Chondrocyte (in vitro differentiated cells): ENCODE measurements at regions not wholly inside any gene's neighbourhood (a gene's known extent, or its start where the extent isn't known, plus 50 kb on each side); places are given as distances from the start of the nearest gene placed in this dataset.

Experiments
- DNase-seq: peaks from one replicate; pipeline ENCODE4 v3.0.0; 2021; ENCODE audit warnings: mixed read lengths, low spot score
- H3K27ac Mint-ChIP-seq: one replicate; pipeline ENCODE4 v1.8.0; 2021; ENCODE audit warnings: mild to moderate bottlenecking, moderate library complexity, mixed read lengths; ENCODE audit not compliant: unreplicated experiment
- H3K27me3 Mint-ChIP-seq: 2 replicates; pipeline ENCODE4 v1.8.0; 2021; ENCODE audit warnings: low read depth, mixed read lengths
- H3K36me3 Mint-ChIP-seq: 2 replicates; pipeline ENCODE4 v1.8.0; 2021; ENCODE audit warnings: low read depth, mixed read lengths
- H3K4me1 Mint-ChIP-seq: 2 replicates; pipeline ENCODE4 v1.8.0; 2021; ENCODE audit warnings: low read depth, mild to moderate bottlenecking, mixed read lengths
- H3K4me3 Mint-ChIP-seq: one replicate; pipeline ENCODE4 v1.8.0; 2021; ENCODE audit warnings: mild to moderate bottlenecking, moderate library complexity, mixed read lengths; ENCODE audit not compliant: unreplicated experiment
- H3K9me3 Mint-ChIP-seq: 2 replicates; pipeline ENCODE4 v1.8.0; 2021; ENCODE audit warnings: low read depth, mixed read lengths
- TF ChIP-seq, protein P1 (sequence below): fragments of 200-600 bp; sonication (generic); IDR thresholded peaks from 2 replicates; pipeline ENCODE4 v1.5.0; 2021; ENCODE audit warnings: antibody characterized with exemption, mild to moderate bottlenecking, moderate library complexity

DNA sequence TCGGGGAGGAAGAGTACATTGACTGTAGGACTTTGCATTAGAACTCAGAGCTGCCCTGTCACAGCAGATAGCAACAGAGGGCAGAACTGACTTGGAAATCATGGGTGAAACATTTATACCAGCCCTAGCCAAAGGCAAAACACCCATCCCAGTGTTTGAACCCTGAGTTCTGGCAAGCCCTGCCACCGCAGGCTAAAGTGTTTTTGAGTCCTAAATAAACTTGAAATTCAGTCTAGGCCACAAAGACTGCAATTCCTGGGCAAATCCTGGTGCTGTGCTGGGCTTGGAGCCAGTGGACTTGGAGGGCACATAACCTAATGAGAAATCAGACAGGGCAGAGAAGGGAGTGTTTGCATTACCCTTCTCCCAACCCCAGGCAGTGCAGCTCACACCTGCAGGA is 1015.7 kb downstream of the FSTL5 start:
- DNase-seq, result no peak
- H3K36me3 Mint-ChIP-seq, result no peaks in the 10 kb centered on the region
- peaks cover 5% of the 10 kb centered on the region for H3K9me3 Mint-ChIP-seq
- H3K27me3 Mint-ChIP-seq, result no peaks in the 10 kb centered on the region
- TF ChIP-seq, protein P1, sequence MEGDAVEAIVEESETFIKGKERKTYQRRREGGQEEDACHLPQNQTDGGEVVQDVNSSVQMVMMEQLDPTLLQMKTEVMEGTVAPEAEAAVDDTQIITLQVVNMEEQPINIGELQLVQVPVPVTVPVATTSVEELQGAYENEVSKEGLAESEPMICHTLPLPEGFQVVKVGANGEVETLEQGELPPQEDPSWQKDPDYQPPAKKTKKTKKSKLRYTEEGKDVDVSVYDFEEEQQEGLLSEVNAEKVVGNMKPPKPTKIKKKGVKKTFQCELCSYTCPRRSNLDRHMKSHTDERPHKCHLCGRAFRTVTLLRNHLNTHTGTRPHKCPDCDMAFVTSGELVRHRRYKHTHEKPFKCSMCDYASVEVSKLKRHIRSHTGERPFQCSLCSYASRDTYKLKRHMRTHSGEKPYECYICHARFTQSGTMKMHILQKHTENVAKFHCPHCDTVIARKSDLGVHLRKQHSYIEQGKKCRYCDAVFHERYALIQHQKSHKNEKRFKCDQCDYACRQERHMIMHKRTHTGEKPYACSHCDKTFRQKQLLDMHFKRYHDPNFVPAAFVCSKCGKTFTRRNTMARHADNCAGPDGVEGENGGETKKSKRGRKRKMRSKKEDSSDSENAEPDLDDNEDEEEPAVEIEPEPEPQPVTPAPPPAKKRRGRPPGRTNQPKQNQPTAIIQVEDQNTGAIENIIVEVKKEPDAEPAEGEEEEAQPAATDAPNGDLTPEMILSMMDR, result no peak
- H3K4me1 Mint-ChIP-seq, result no peaks in the 10 kb centered on the region
- H3K27ac Mint-ChIP-seq, result no peak overlapping the region
- H3K4me3 Mint-ChIP-seq, result no peak overlapping the region

DNA sequence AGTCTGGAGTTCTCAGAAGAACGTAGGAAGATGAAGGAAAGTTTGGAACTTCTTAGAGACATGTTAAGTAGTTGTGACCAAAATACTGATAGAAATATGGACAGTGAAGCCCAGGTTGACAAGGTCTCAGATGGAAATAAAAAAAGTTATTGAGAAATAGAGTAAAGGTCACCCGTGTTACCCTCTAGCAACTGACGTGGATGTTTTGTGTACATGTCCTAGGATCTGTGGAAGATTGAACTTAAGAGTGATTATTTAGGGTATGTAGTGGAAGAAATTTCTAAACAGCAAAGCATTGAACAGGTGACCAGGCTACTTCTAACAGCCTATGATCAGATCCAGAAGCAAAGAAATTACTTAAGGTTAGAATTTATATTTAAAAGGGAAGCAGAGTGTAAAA is 1020.4 kb downstream of the FSTL5 start:
- Mint-ChIP-seq H3K9me3 (peaks cover 26% of the 10 kb centered on the region), H3K4me3 (no peak overlapping the region), H3K27ac (no peak overlapping the region), H3K36me3 (no peaks in the 10 kb centered on the region), H3K27me3 (no peaks in the 10 kb centered on the region), H3K4me1 (no peaks in the 10 kb centered on the region)
- TF ChIP-seq, protein P1, result no peak
- DNase-seq, result no peak

DNA sequence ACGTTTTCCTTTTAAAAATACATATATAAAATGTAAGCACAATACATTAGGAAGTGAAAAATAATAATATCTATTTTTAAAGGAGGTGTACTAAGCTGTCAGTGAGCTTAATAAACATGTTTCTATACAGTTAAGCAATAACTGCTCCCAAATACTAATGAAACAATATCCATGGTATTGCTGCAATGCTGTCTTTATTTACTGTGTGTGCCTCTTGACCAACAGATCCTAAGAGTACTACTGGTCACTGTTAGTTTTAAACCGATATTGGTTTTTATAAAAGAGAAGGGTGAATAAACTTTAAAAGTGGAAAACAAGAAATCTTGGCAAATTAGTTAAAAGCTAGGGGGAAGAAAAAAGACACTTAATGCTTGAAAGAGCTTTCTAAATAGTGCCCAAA is 1029.0 kb downstream of the FSTL5 start:
- H3K27me3 Mint-ChIP-seq, result no peaks in the 10 kb centered on the region
- no peaks in the 10 kb centered on the region for H3K4me1 Mint-ChIP-seq
- peaks cover 18% of the 10 kb centered on the region for H3K9me3 Mint-ChIP-seq

DNA sequence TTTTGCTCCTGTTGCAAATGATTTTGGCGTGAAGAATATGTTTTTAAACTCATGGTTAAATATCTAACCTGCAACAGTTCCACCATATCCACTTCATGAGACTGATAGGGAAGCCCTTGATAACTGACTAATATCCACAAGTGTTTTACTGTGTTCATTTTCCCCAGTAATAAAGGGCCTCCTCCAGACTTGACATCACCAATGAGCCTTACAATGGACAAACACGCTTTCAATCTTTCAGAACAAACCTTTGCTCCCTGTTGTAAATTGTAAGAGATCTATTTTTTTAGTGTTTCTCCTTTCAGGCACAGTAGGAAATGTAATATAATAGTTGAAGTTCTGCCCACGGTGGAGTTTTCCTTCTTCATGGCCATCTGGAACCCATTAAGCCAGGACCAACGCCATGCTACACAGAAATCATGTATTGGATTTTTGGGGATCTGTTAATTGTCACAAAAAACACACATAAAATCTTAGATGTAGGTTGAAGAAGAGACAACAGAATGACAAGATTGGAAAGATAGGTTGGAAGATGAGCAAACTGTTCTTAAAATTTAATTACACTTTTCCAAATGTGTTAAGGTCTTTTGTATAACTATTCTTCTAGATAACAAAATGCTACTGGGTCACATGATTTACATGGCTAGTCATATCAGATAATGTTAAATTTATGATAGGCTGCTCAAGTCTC is 1030.1 kb downstream of the FSTL5 start:
- TF ChIP-seq, protein P1, result no peak
- Mint-ChIP-seq H3K4me3 (no peak overlapping the region), H3K9me3 (peaks cover 18% of the 10 kb centered on the region), H3K4me1 (no peaks in the 10 kb centered on the region), H3K36me3 (peaks cover 2% of the 10 kb centered on the region), H3K27ac (no peak overlapping the region), H3K27me3 (no peaks in the 10 kb centered on the region)
- DNase-seq, result no peak

More for the DNA sequence above, 1029.0 kb downstream of the FSTL5 start:
- no peak overlapping the region for H3K27ac Mint-ChIP-seq
- TF ChIP-seq, protein P1, result no peak
- DNase-seq, result no peak
- no peak overlapping the region for H3K4me3 Mint-ChIP-seq
- H3K36me3 Mint-ChIP-seq, result no peaks in the 10 kb centered on the region

DNA sequence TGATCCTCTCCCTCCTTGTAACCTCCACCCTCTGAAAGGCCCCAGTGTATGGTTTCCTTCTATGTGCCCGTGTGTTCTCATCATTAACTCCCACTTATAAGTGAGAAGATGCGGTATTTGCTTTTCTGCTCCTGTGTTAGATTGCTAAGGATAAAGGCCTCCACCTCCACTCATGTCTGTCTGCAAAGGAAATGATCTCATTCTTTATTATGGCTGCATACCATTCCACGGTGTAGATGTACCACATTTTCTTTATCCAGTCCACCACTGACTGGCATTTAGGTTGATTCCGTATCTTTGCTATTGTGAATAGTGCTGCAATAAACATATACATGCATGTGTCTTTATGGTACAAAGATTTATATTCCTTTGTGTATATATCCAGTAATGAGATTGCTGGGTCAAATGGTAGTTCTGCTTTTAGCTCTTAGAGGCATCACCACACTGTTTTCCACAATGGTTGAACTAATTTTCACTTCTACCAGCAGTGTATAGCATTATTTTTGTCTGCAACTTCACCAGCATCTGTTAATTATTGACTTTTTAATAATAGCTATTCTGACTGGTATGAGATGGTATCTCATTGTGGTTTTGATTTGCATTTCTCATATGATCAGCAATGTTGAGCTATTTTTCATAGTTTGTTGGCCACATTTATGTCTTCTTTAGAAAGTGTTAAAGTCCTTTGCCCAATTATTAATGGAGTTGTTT is 1030.9 kb downstream of the FSTL5 start:
- Mint-ChIP-seq H3K27ac (no peak overlapping the region), H3K4me1 (no peaks in the 10 kb centered on the region), H3K9me3 (peaks cover 11% of the 10 kb centered on the region), H3K4me3 (no peak overlapping the region), H3K27me3 (no peaks in the 10 kb centered on the region), H3K36me3 (peaks cover 2% of the 10 kb centered on the region)
- no peak for DNase-seq
- TF ChIP-seq, protein P1, result no peak
